GM12891 (cell line): ENCODE measurements at regions not wholly inside any gene's neighbourhood (a gene's known extent, or its start where the extent isn't known, plus 50 kb on each side); places are given as distances from the start of the nearest gene placed in this dataset.

Experiments
- DNase-seq: peaks from one replicate; pipeline ENCODE4 v3.0.0; 2011; ENCODE audit warnings: low spot score; ENCODE audit not compliant: insufficient read length
- FAIRE-seq: peaks from 2 replicates; lab custom pipeline; 2011; peaks lifted over from hg19 to GRCh38; lab: Jason Lieb, UNC
- PAX5 ChIP-seq: IDR thresholded peaks from 2 replicates; pipeline ENCODE4 v1.6.1; 2011; ENCODE audit warnings: low read length, moderate library complexity, mild to moderate bottlenecking; ENCODE audit not compliant: insufficient read depth, severe bottlenecking
- POLR2A ChIP-seq: IDR thresholded peaks from 2 replicates; pipeline ENCODE4 v1.6.1; 2011; ENCODE audit warnings: low read depth, low read length, control low read depth
- POLR2AphosphoS5 ChIP-seq: IDR thresholded peaks from 2 replicates; pipeline ENCODE4 v1.6.1; 2011; ENCODE audit warnings: low read depth, low read length, control low read depth
- POU2F2 ChIP-seq: IDR thresholded peaks from 2 replicates; pipeline ENCODE4 v1.6.1; 2011; ENCODE audit warnings: low read depth, mild to moderate bottlenecking, control low read depth, low read length, moderate library complexity
- SPI1 ChIP-seq: IDR thresholded peaks from 2 replicates; pipeline ENCODE4 v1.6.1; 2011; ENCODE audit warnings: low read depth, low read length, control low read depth
- TAF1 ChIP-seq: IDR thresholded peaks from 2 replicates; pipeline ENCODE4 v1.6.1; 2011; ENCODE audit warnings: low read depth, low read length, control low read depth

GRCh38 chr16:79336437-79337229 is 263.9 kb downstream of the MAF start:
- DNase-seq = no peak
- FAIRE-seq = no peak

GRCh38 chr16:79334127-79334526 is 266.4 kb downstream of the MAF start:
- FAIRE-seq = no peak
- no peak for DNase-seq

More at GRCh38 chr16:79336437-79337229, 263.9 kb downstream of the MAF start:
- TF ChIP-seq POLR2A = no peak
- no peak for TF ChIP-seq POU2F2
- no peak for TF ChIP-seq PAX5
- TF ChIP-seq TAF1 = no peak
- TF ChIP-seq SPI1 = no peak
- TF ChIP-seq POLR2AphosphoS5 = no peak

DNA sequence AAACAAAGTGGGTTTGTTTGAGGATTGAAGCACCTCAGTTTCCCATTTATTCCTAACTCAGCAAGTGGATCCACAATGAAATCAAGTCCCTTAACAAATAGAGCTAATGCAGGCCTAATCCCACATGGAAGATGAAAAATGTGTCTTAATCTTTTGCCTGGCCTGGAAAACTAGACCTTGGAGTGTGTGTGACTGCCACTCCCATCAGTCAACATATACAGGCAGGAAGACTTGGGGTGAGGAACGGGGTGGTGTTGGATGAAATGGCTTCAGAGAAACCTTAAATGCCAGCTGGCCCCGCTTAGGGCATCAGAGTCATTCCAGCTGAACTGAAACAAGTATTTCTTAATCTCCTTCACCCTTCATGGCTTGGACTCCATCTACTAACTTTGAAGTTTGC is 269.5 kb downstream of the MAF start:
- no peak for DNase-seq
- FAIRE-seq = no peak
- no peak for TF ChIP-seq SPI1
- TF ChIP-seq TAF1 = no peak
- TF ChIP-seq POLR2AphosphoS5 = no peak
- TF ChIP-seq POU2F2 = no peak
- TF ChIP-seq POLR2A = no peak
- TF ChIP-seq PAX5 = no peak

More at GRCh38 chr16:79334127-79334526, 266.4 kb downstream of the MAF start:
- no peak for TF ChIP-seq PAX5
- no peak for TF ChIP-seq TAF1
- no peak for TF ChIP-seq POLR2AphosphoS5
- TF ChIP-seq POLR2A = no peak
- no peak for TF ChIP-seq POU2F2
- TF ChIP-seq SPI1 = no peak

DNA sequence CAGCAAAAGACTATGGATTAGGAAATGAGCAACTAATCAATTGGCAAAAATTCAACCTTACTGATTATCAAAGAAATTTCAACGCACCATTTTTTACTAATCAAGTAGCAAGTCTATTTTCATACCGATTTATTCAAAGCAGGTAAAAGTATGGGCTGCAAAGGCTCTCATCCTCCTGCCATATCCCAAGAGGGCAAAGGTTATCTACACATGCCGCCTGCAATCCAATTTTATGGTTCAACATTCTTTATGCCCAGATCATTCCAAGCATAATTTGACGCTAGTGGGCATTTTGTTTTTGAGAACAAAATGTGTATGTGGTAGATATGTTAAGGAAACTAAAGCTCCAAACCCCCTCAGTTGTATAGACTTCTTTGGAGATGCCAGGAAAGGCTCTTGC is 270.6 kb downstream of the MAF start:
- TF ChIP-seq TAF1 (no peak), PAX5 (no peak), POLR2AphosphoS5 (no peak), POLR2A (no peak), SPI1 (no peak), POU2F2 (no peak)
- no peak for FAIRE-seq

GRCh38 chr16:79329166-79329521 is 271.4 kb downstream of the MAF start:
- no peak for FAIRE-seq
- DNase-seq = no peak
- TF ChIP-seq POLR2AphosphoS5 = no peak
- 0 out of 2 replicates have a peak, but pooled peaks have one; percentile 0 for TF ChIP-seq SPI1
- no peak for TF ChIP-seq TAF1
- TF ChIP-seq POU2F2 = no peak
- no peak for TF ChIP-seq POLR2A

More for the DNA sequence above, 270.6 kb downstream of the MAF start:
- no peak for DNase-seq

GRCh38 chr16:79328402-79329165 is 272.0 kb downstream of the MAF start:
- DNase-seq (no peak), FAIRE-seq (no peak)
- TF ChIP-seq POLR2A = no peak
- TF ChIP-seq SPI1 = 0 out of 2 replicates have a peak, but pooled peaks have one; percentile 0

DNA sequence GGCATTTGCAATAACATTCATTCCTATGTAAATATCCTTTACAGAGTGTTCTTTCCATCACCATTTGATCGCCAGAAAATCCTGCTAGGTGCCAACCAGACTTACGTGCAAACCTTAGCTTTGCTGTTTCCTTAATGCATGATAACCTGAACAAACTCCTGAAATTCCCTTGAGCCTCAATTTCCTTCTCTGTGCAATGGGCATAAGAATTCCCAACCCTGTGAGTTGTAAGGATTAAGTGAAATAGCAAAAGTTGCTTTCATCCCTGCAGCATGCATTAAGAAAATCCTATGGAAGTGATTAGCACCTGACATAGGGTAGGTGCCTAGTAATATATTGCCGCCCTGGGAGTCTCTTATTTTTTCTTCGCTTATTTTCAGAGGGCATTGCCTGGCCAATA is 272.7 kb downstream of the MAF start:
- no peak for FAIRE-seq
- TF ChIP-seq POLR2A = no peak
- TF ChIP-seq PAX5 = no peak
- no peak for TF ChIP-seq POU2F2
- TF ChIP-seq TAF1 = no peak
- TF ChIP-seq POLR2AphosphoS5 = no peak
- no peak for TF ChIP-seq SPI1
- no peak for DNase-seq

- TF ChIP-seq POLR2AphosphoS5 (no peak), TAF1 (no peak)
- DNase-seq (no peak), FAIRE-seq (no peak)
Observed at GRCh38 chr16:79326549-79326948, 274.0 kb downstream of the MAF start.

- TF ChIP-seq SPI1 (no peak), POLR2AphosphoS5 (no peak), PAX5 (no peak), POLR2A (no peak), POU2F2 (no peak), TAF1 (no peak)
- FAIRE-seq = no peak
- DNase-seq = no peak
Observed at GRCh38 chr16:79325226-79325945, 275.2 kb downstream of the MAF start.

GRCh38 chr16:79320956-79321355 is 279.6 kb downstream of the MAF start:
- DNase-seq = no peak
- FAIRE-seq = no peak
- no peak for TF ChIP-seq POLR2AphosphoS5
- TF ChIP-seq POLR2A = no peak
- no peak for TF ChIP-seq SPI1
- TF ChIP-seq TAF1 = no peak
- no peak for TF ChIP-seq POU2F2
- TF ChIP-seq PAX5 = no peak
